ENCODE measurements at regions not wholly inside any gene's neighbourhood (a gene's known extent, or its start where the extent isn't known, plus 50 kb on each side); places are given as distances from the start of the nearest gene placed in this dataset.

GRCh38 chr6:1553562-1554083 lies 56.1 kb upstream of the FOXC1 start:
- peaks cover 23% of the 10 kb centered on the region for H3K27me3 Mint-ChIP-seq
- ChIA-PET POLR2A (no interaction called here), CTCF (no interaction called here)
- TF ChIP-seq CTCF (IDR thresholded peaks at IDR 0.05): no peak
- peaks cover 4% of the 10 kb centered on the region for H3K4me1 Mint-ChIP-seq
- H3K9me3 Mint-ChIP-seq: no peaks in the 10 kb centered on the region
- peak overlapping the region; percentile 86 for H3K4me3 Mint-ChIP-seq
- ATAC-seq (ENCODE audit: low read depth) (no peak), DNase-seq (no peak)
- H3K27ac Mint-ChIP-seq: no peak overlapping the region
- no peaks in the 10 kb centered on the region for H3K36me3 Mint-ChIP-seq (ENCODE audit: low read depth)
- intact Hi-C loops (cut with micrococcal nuclease): no loop called here

GRCh38 chr6:1554141-1554475 lies 55.6 kb upstream of the FOXC1 start:
- DNase-seq (no peak), ATAC-seq (ENCODE audit: low read depth) (peak; percentile 48)
- H3K27me3 Mint-ChIP-seq: peaks cover 23% of the 10 kb centered on the region
- no peaks in the 10 kb centered on the region for H3K9me3 Mint-ChIP-seq
- peak overlapping the region; percentile 82 for H3K27ac Mint-ChIP-seq
- peak overlapping the region; percentile 86 for H3K4me3 Mint-ChIP-seq
- peaks cover 4% of the 10 kb centered on the region for H3K4me1 Mint-ChIP-seq
- ChIA-PET CTCF (no interaction called here), POLR2A (no interaction called here)
- intact Hi-C loops (cut with micrococcal nuclease): no loop called here
- H3K36me3 Mint-ChIP-seq (ENCODE audit: low read depth): no peaks in the 10 kb centered on the region
- TF ChIP-seq CTCF (IDR thresholded peaks at IDR 0.05): no peak

- Mint-ChIP-seq H3K27me3 (peaks cover 23% of the 10 kb centered on the region), H3K36me3 (ENCODE audit: low read depth) (no peaks in the 10 kb centered on the region), H3K27ac (peak overlapping the region; percentile 82), H3K9me3 (no peaks in the 10 kb centered on the region), H3K4me1 (peaks cover 4% of the 10 kb centered on the region), H3K4me3 (peak overlapping the region; percentile 86)
- DNase-seq (peak; percentile 46), ATAC-seq (ENCODE audit: low read depth) (peak; percentile 75)
- CTCF ChIA-PET: interaction anchor here (1.0 kb wide), 1 partner anchor 12 kb away, joined by 3 read pairs; no protein-coding TSS in a partner anchor
- no peak for TF ChIP-seq CTCF (IDR thresholded peaks at IDR 0.05)
- POLR2A ChIA-PET: interaction anchor here (0.6 kb wide), 1 partner anchor 57 kb away, joined by 4 read pairs; no protein-coding TSS in a partner anchor
- intact Hi-C loops (cut with micrococcal nuclease): no loop called here
These were observed 55.0 kb upstream of the FOXC1 start for GRCh38 chr6:1554476-1555310.

- H3K4me1 Mint-ChIP-seq: peaks cover 4% of the 10 kb centered on the region
- TF ChIP-seq CTCF (IDR thresholded peaks at IDR 0.05): no peak
- intact Hi-C loops (cut with micrococcal nuclease): no loop called here
- ATAC-seq (ENCODE audit: low read depth): no peak
- no peaks in the 10 kb centered on the region for H3K36me3 Mint-ChIP-seq (ENCODE audit: low read depth)
- POLR2A ChIA-PET: no interaction called here
- CTCF ChIA-PET: no interaction called here
- no peak overlapping the region for H3K4me3 Mint-ChIP-seq
- no peak overlapping the region for H3K27ac Mint-ChIP-seq
- peaks cover 37% of the 10 kb centered on the region for H3K27me3 Mint-ChIP-seq
- no peak for DNase-seq
- H3K9me3 Mint-ChIP-seq: no peaks in the 10 kb centered on the region
These were observed 51.3 kb upstream of the FOXC1 start for GRCh38 chr6:1558388-1558787.

Measured in activated B cell treated with CpG ODN at 0.5 μM for 24 hours (primary cell).